ENCODE measurements at regions not wholly inside any gene's neighbourhood (a gene's known extent, or its start where the extent isn't known, plus 50 kb on each side); places are given as distances from the start of the nearest gene placed in this dataset.
"Not testable (repeated sequence)": the region's sequence is repeated elsewhere in the genome, so short reads cannot be mapped to it uniquely, and the experiment has no call there.

- DNase-seq (ENCODE audit: low read depth), result no peak
Observed at GRCh38 chr4:180280726-180281297, 1962.4 kb upstream of the TENM3 start.

GRCh38 chr4:180281724-180282123 is 1961.5 kb upstream of the TENM3 start:
- DNase-seq (ENCODE audit: low read depth), result no peak

- no peak for DNase-seq (ENCODE audit: low read depth)
Observed at GRCh38 chr4:180284267-180284666, 1958.9 kb upstream of the TENM3 start.

GRCh38 chr4:180285796-180286195 is 1957.4 kb upstream of the TENM3 start:
- DNase-seq (ENCODE audit: low read depth), result no peak

GRCh38 chr4:180292339-180292738 is 1950.9 kb upstream of the TENM3 start:
- no peak for DNase-seq (ENCODE audit: low read depth)

- DNase-seq (ENCODE audit: low read depth), result no peak
Observed at GRCh38 chr4:180296036-180296599, 1947.1 kb upstream of the TENM3 start.

- no peak for DNase-seq (ENCODE audit: low read depth)
Observed at GRCh38 chr4:180304321-180304720, 1938.9 kb upstream of the TENM3 start.

- no peak for DNase-seq (ENCODE audit: low read depth)
Observed at GRCh38 chr4:180310616-180311015, 1932.6 kb upstream of the TENM3 start.

- no peak for DNase-seq (ENCODE audit: low read depth)
Observed at GRCh38 chr4:180314972-180315371, 1928.2 kb upstream of the TENM3 start.

GRCh38 chr4:180330521-180330920 is 1912.7 kb upstream of the TENM3 start:
- no peak for DNase-seq (ENCODE audit: low read depth)

- no peak for DNase-seq (ENCODE audit: low read depth)
Observed at GRCh38 chr4:180333162-180333561, 1910.0 kb upstream of the TENM3 start.

GRCh38 chr4:180335566-180335965 is 1907.6 kb upstream of the TENM3 start:
- no peak for DNase-seq (ENCODE audit: low read depth)

GRCh38 chr4:180336494-180337090 is 1906.6 kb upstream of the TENM3 start:
- no peak for DNase-seq (ENCODE audit: low read depth)

- no peak for DNase-seq (ENCODE audit: low read depth)
Observed at GRCh38 chr4:180341926-180342325, 1901.3 kb upstream of the TENM3 start.

- no peak for DNase-seq (ENCODE audit: low read depth)
Observed at GRCh38 chr4:180350901-180351300, 1892.3 kb upstream of the TENM3 start.

- DNase-seq (ENCODE audit: low read depth), result no peak
Observed at GRCh38 chr4:180356766-180357165, 1886.4 kb upstream of the TENM3 start.

- DNase-seq (ENCODE audit: low read depth), result not testable (repeated sequence)
Observed at GRCh38 chr4:180360113-180360512, 1883.1 kb upstream of the TENM3 start.

- DNase-seq (ENCODE audit: low read depth), result no peak
Observed at GRCh38 chr4:180363815-180364214, 1879.4 kb upstream of the TENM3 start.

- DNase-seq (ENCODE audit: low read depth), result no peak
Observed at GRCh38 chr4:180372691-180373090, 1870.5 kb upstream of the TENM3 start.

- DNase-seq (ENCODE audit: low read depth), result no peak
Observed at GRCh38 chr4:180377741-180378140, 1865.5 kb upstream of the TENM3 start.

- DNase-seq (ENCODE audit: low read depth), result no peak
Observed at GRCh38 chr4:180380733-180381132, 1862.5 kb upstream of the TENM3 start.

- no peak for DNase-seq (ENCODE audit: low read depth)
Observed at GRCh38 chr4:180391613-180392012, 1851.6 kb upstream of the TENM3 start.

- no peak for DNase-seq (ENCODE audit: low read depth)
Observed at GRCh38 chr4:180394312-180394711, 1848.9 kb upstream of the TENM3 start.

GRCh38 chr4:180394730-180395129 is 1848.5 kb upstream of the TENM3 start:
- no peak for DNase-seq (ENCODE audit: low read depth)
